B cell (primary cell): ENCODE measurements at regions not wholly inside any gene's neighbourhood (a gene's known extent, or its start where the extent isn't known, plus 50 kb on each side); places are given as distances from the start of the nearest gene placed in this dataset.

Experiments used
- ATAC-seq: fragments of 200-7000 bp; cut with Tn5 transposase; one replicate; pipeline ENCODE4 v1.10.0; 2021; ENCODE audit warnings: low read depth, mild to moderate bottlenecking, moderate number of reproducible peaks, moderate library complexity
- CTCF ChIA-PET: fragments of 350-600 bp; sonication (Branson Sonifier 250); formaldehyde crosslinking; loops from one replicate; lab custom pipeline; 2021; ENCODE audit warnings: antibody characterized with exemption, inconsistent platforms; lab: Charles Lee
- POLR2A ChIA-PET: fragments of 350-600 bp; sonication (Branson Sonifier 250); formaldehyde crosslinking; loops from one replicate; lab custom pipeline; 2021; ENCODE audit warnings: antibody characterized with exemption; lab: Charles Lee
- DNase-seq: peaks from one replicate; pipeline ENCODE4 v3.0.0; 2013
- H2AFZ ChIP-seq: 2 replicates; pipeline ENCODE4 v1.6.1; 2012; ENCODE audit warnings: mild to moderate bottlenecking, low read depth, low read length; ENCODE audit not compliant: insufficient read depth, poor library complexity, severe bottlenecking
- H3K27ac ChIP-seq, 2 donors: 1 replicate in 1 of 2; 2 replicates in 1 of 2; pipeline ENCODE4 v1.5.1; 2012 to 2013; ENCODE audit warnings: low read length in 2 of 2, mild to moderate bottlenecking in 2 of 2, moderate library complexity in 1 of 2
- H3K27me3 ChIP-seq, 4 experiments: fragments of 200-600 bp in 1 of 4; sonication (generic) in 1 of 4; replicated peaks in 1 of 4; 1 replicate in 2 of 4; 2 replicates in 2 of 4; pipeline versions ENCODE4 v1.6.1 to v1.7.0; 2013 to 2016; ENCODE audit warnings: low read length in 3 of 4, mild to moderate bottlenecking in 2 of 4, mixed read lengths in 1 of 4, moderate library complexity in 1 of 4; ENCODE audit not compliant: insufficient read depth in 4 of 4, control insufficient read depth in 3 of 4; ENCODE audit errors: control extremely low read depth in 1 of 4
- H3K36me3 ChIP-seq, 2 experiments: replicated peaks in 1 of 2; 1 replicate in 1 of 2; 2 replicates in 1 of 2; pipeline versions ENCODE4 v1.6.1 to v1.7.1; 2013; ENCODE audit warnings: low read length in 1 of 2; ENCODE audit not compliant: insufficient read depth in 2 of 2, control insufficient read depth in 1 of 2; ENCODE audit errors: control extremely low read depth in 1 of 2, extremely low read depth in 1 of 2
- H3K4me1 ChIP-seq, 2 donors: fragments of 200-600 bp in 1 of 2; sonication (generic) in 1 of 2; 1 replicate in 1 of 2; 2 replicates in 1 of 2; pipeline versions ENCODE4 v1.5.1 to v1.6.1; 2013 to 2017; ENCODE audit warnings: low read length in 2 of 2; ENCODE audit not compliant: control insufficient read depth in 2 of 2, insufficient read depth in 2 of 2
- H3K4me2 ChIP-seq: replicated peaks from 2 replicates; pipeline ENCODE3; 2012; ENCODE audit warnings: mild to moderate bottlenecking, low read depth, low read length; ENCODE audit not compliant: poor library complexity, severe bottlenecking
- H3K4me3 ChIP-seq, 5 experiments: fragments of 200-600 bp in 1 of 5; sonication (generic) in 1 of 5; 1 replicate in 3 of 5; 2 replicates in 2 of 5; pipeline versions ENCODE4 v1.5.1 to v1.7.0; 2011 to 2016; ENCODE audit warnings: low read length in 4 of 5, mild to moderate bottlenecking in 4 of 5, low read depth in 2 of 5, control low read depth in 1 of 5, moderate library complexity in 1 of 5; ENCODE audit not compliant: insufficient read depth in 1 of 5; ENCODE audit errors: control extremely low read depth in 1 of 5, extremely low read depth in 1 of 5
- H3K79me2 ChIP-seq: fragments of 200-600 bp; sonication (generic); one replicate; pipeline ENCODE4 v1.6.0; 2016; ENCODE audit warnings: low read length; ENCODE audit not compliant: control insufficient read depth, insufficient read depth
- H3K9ac ChIP-seq: fragments of 200-600 bp; sonication (generic); 2 replicates; pipeline ENCODE4 v1.6.1; 2017; ENCODE audit warnings: mild to moderate bottlenecking, low read length, moderate library complexity
- H3K9me3 ChIP-seq, 3 donors: one replicate each; pipeline versions ENCODE4 v1.6.1 to v1.7.1; 2013; ENCODE audit warnings: low read length in 2 of 3; ENCODE audit not compliant: control insufficient read depth in 2 of 3, insufficient read depth in 1 of 3; ENCODE audit errors: control extremely low read depth in 1 of 3
- H4K20me1 ChIP-seq: 2 replicates; pipeline ENCODE4 v1.6.0; 2012; ENCODE audit warnings: mild to moderate bottlenecking, low read length; ENCODE audit not compliant: insufficient read depth, control insufficient read depth, poor library complexity, severe bottlenecking
- H3K27ac Mint-ChIP-seq: one replicate; pipeline ENCODE4 v1.8.0; 2021; ENCODE audit warnings: mixed read lengths
- H3K27me3 Mint-ChIP-seq: one replicate; pipeline ENCODE4 v1.8.0; 2021; ENCODE audit warnings: mixed read lengths
- H3K4me1 Mint-ChIP-seq: one replicate; pipeline ENCODE4 v1.8.0; 2021; ENCODE audit warnings: mixed read lengths
- H3K4me3 Mint-ChIP-seq: one replicate; pipeline ENCODE4 v1.8.0; 2021; ENCODE audit warnings: mixed read lengths
- H3K9me3 Mint-ChIP-seq: one replicate; pipeline ENCODE4 v1.8.0; 2022; ENCODE audit warnings: mixed read lengths; ENCODE audit not compliant: insufficient read depth
- EZH2 ChIP-seq: IDR thresholded peaks from 2 replicates; pipeline ENCODE4 v1.6.1; 2012; ENCODE audit warnings: borderline replicate concordance, low read depth, mild to moderate bottlenecking, moderate library complexity, low read length; ENCODE audit not compliant: insufficient read depth, poor library complexity, severe bottlenecking
- WGBS: methylation state at CpG from one replicate; pipeline ENCODE4 v1.1.5; 2013; ENCODE audit warnings: missing lambda C conversion rate; ENCODE audit not compliant: insufficient coverage; 5-methylcytosine and 5-hydroxymethylcytosine counted together
- intact Hi-C: fragments of 100-400 bp; cut with micrococcal nuclease; formaldehyde crosslinking; loops from one replicate; pipeline ENCODE4 v1.10.0; 2022
- TF ChIP-seq, protein P1 (sequence below): fragments of 200-600 bp; IDR thresholded peaks from one replicate; pipeline ENCODE4 v1.8.0; 2022; ENCODE audit warnings: antibody characterized with exemption, mild to moderate bottlenecking

DNA sequence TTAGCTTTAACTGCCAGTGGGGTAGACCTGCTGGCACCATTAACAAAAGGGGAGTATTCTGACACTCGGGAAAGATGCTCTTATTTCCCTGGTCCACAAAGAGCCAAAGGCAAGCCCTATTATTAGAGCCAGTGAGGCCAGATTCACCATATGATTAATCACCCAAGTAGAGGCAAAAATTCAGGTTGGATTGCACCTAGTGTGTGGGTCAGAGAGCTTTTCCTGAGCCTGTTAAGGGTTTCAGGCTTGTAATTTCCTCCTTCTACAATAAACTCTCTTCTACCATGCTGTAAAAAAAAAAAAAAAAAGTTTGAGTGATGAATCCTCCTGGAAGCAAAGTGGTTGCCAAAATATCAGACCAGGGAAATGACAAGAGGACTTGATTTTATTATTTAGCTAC, 163.5 kb downstream of the MBL2 start:
- H2AFZ ChIP-seq = no peak overlapping the region
- no peaks in the 10 kb centered on the region for H3K79me2 ChIP-seq
- Mint-ChIP-seq H3K27me3 (no peaks in the 10 kb centered on the region), H3K4me1 (no peaks in the 10 kb centered on the region), H3K27ac (no peak overlapping the region), H3K4me3 (no peak overlapping the region), H3K9me3 (no peaks in the 10 kb centered on the region)
- ChIA-PET POLR2A (no interaction called here), CTCF (no interaction called here)
- ATAC-seq = no peak
- no peaks in the 10 kb centered on the region for H4K20me1 ChIP-seq
- no peak overlapping the region for H3K4me2 ChIP-seq
- H3K4me3 ChIP-seq = no peak overlapping the region
- no peak overlapping the region for H3K9ac ChIP-seq
- DNase-seq = no peak
- H3K27me3 ChIP-seq = no peaks in the 10 kb centered on the region
- TF ChIP-seq, protein P1, sequence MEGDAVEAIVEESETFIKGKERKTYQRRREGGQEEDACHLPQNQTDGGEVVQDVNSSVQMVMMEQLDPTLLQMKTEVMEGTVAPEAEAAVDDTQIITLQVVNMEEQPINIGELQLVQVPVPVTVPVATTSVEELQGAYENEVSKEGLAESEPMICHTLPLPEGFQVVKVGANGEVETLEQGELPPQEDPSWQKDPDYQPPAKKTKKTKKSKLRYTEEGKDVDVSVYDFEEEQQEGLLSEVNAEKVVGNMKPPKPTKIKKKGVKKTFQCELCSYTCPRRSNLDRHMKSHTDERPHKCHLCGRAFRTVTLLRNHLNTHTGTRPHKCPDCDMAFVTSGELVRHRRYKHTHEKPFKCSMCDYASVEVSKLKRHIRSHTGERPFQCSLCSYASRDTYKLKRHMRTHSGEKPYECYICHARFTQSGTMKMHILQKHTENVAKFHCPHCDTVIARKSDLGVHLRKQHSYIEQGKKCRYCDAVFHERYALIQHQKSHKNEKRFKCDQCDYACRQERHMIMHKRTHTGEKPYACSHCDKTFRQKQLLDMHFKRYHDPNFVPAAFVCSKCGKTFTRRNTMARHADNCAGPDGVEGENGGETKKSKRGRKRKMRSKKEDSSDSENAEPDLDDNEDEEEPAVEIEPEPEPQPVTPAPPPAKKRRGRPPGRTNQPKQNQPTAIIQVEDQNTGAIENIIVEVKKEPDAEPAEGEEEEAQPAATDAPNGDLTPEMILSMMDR = no peak
- no peak for TF ChIP-seq EZH2
- H3K36me3 ChIP-seq = no peaks in the 10 kb centered on the region
- no peak overlapping the region for H3K27ac ChIP-seq
- no peaks in the 10 kb centered on the region for H3K4me1 ChIP-seq
- no peaks in the 10 kb centered on the region for H3K9me3 ChIP-seq
- no CpG with 5 or more reads among the region's 1 CpG for WGBS
- intact Hi-C loops = no loop called here

DNA sequence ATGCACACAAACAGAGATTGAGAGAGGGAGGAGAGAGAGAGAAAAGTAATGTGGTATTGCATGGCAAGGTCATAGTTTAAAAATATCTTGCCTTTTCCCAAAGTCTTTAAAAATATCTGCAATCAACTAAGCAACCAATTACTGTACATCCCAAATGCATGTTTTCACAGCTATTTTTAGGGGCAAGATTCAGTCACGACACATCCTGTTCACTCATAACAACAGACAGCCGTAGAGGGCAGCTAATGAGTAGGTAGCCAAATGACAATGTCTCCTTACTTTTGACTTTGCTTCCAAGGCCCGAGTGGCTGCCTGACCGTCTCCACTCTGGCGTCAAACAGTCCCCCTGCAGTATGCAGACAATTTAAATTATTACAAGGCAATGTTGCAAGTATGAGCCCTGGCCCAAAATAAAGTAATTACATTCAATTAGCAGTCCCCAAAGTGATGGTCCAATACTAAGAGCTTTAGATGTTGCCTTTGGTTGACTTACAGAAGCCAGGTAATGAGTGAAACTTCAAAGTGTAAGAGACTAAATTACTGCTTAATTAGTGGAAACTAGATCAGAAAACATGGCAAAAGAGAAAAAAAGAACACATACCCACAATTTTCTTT, 162.9 kb downstream of the MBL2 start:
- Histone ChIP-seq H3K36me3 (no peaks in the 10 kb centered on the region), H3K4me2 (no peak overlapping the region), H3K27me3 (no peaks in the 10 kb centered on the region), H3K9ac (no peak overlapping the region), H3K9me3 (no peaks in the 10 kb centered on the region), H2AFZ (no peak overlapping the region), H3K4me1 (no peaks in the 10 kb centered on the region), H4K20me1 (no peaks in the 10 kb centered on the region), H3K27ac (no peak overlapping the region), H3K79me2 (no peaks in the 10 kb centered on the region), H3K4me3 (no peak overlapping the region)
- TF ChIP-seq EZH2 = no peak
- TF ChIP-seq, protein P1 = no peak
- WGBS = 91% methylated on average over 5 of the region's 5 CpGs
- Mint-ChIP-seq H3K9me3 (no peaks in the 10 kb centered on the region), H3K27ac (no peak overlapping the region), H3K4me3 (no peak overlapping the region), H3K4me1 (no peaks in the 10 kb centered on the region), H3K27me3 (no peaks in the 10 kb centered on the region)
- no peak for DNase-seq
- ChIA-PET POLR2A (no interaction called here), CTCF (no interaction called here)
- intact Hi-C loops = no loop called here
- no peak for ATAC-seq
